ENCODE measurements at regions not wholly inside any gene's neighbourhood (a gene's known extent, or its start where the extent isn't known, plus 50 kb on each side); places are given as distances from the start of the nearest gene placed in this dataset.

GRCh38 chr7:113282875-113283274, 164.5 kb upstream of the SMIM30 start:
- TF ChIP-seq CTCF (IDR thresholded peaks at IDR 0.05) (no peak), POLR2A (IDR thresholded peaks at IDR 0.05) (no peak), EP300 (IDR thresholded peaks at IDR 0.05) (no peak)
